NOMO-1 treated with dmso at 0.1 percent for 144 hours (cell line): ENCODE measurements at regions not wholly inside any gene's neighbourhood (a gene's known extent, or its start where the extent isn't known, plus 50 kb on each side); places are given as distances from the start of the nearest gene placed in this dataset.

ENCODE experiments used
- DNase-seq: peaks from one replicate; lab custom pipeline; 2025; ENCODE audit not compliant: unreplicated experiment; lab: John Stamatoyannopoulos, UW

GRCh38 chr1:29838738-29839320, 602.5 kb downstream of the PTPRU start:
- DNase-seq, result no peak

- DNase-seq, result no peak
Observed at GRCh38 chr1:29836651-29837646, 600.6 kb downstream of the PTPRU start.

- no peak for DNase-seq
Observed at GRCh38 chr1:29835874-29836273, 599.6 kb downstream of the PTPRU start.

- no peak for DNase-seq
Observed at GRCh38 chr1:29835406-29835805, 599.1 kb downstream of the PTPRU start.

DNA sequence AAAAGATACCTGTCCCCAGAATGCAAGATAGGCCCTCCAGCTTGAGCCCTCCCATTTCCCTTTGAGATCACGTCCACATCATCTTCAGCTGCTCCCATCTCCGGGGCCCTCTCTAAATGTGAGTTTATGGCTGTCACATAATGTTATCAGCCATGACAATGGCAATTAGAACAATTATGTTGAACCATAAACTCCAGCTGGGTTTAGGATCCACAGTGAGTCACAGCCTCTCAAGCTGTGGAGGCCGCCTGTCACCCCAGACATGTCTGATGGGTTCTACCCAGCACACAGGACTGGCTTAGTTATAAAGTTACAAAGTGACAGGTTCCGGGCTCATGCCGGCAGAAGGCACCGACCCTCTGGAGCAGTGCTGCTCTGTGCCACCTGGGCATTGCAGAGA, 597.3 kb downstream of the PTPRU start:
- no peak for DNase-seq

GRCh38 chr1:29832936-29833335, 596.6 kb downstream of the PTPRU start:
- no peak for DNase-seq

- no peak for DNase-seq
Observed at GRCh38 chr1:29832471-29832870, 596.1 kb downstream of the PTPRU start.

- DNase-seq, result no peak
Observed at GRCh38 chr1:29831500-29832117, 595.3 kb downstream of the PTPRU start.

GRCh38 chr1:29830916-29831315, 594.6 kb downstream of the PTPRU start:
- no peak for DNase-seq

- DNase-seq, result no peak
Observed at GRCh38 chr1:29830383-29830782, 594.1 kb downstream of the PTPRU start.

DNA sequence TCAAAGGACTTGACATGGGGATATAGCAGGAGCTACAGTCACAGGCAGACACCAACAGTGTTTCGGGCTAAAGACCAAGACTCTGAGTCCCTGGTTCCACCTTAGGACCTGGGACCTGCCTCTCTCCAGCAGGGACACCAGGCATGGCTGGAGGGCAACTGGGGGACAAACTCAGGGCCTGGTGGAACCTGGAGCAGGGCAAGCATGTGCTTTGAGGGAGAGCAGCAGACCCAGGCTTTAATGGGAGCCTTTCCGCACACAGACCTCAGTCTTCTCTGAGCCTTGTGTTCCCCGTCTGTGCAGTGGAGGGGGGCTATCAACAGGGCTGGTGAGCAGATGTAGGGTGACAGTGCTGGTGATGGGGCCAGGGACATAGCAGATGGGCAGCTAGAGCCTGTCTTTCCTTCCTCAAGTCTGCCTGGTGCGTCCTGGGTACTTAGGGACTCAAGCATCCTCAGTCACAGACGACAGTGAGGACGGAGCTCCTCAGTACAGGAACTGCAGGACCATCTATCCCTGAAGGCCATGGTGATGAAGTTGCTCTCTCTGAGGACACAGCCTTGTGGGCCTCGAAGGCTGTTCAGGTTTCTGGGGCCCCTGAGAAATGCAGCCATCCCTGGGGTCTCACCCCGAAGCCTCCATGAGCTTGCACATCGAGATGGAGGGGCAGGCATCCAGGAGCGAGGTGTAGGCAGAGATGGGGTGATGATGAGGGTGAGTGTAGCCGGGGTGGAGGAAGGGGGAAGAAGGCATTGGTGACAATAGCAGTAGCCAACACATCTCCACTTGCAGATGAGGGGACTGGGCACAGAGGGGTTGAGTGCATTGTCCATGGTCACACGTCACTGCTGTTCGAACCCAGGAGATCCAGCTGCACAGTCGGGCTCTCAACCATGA, 593.4 kb downstream of the PTPRU start:
- DNase-seq, result no peak

DNA sequence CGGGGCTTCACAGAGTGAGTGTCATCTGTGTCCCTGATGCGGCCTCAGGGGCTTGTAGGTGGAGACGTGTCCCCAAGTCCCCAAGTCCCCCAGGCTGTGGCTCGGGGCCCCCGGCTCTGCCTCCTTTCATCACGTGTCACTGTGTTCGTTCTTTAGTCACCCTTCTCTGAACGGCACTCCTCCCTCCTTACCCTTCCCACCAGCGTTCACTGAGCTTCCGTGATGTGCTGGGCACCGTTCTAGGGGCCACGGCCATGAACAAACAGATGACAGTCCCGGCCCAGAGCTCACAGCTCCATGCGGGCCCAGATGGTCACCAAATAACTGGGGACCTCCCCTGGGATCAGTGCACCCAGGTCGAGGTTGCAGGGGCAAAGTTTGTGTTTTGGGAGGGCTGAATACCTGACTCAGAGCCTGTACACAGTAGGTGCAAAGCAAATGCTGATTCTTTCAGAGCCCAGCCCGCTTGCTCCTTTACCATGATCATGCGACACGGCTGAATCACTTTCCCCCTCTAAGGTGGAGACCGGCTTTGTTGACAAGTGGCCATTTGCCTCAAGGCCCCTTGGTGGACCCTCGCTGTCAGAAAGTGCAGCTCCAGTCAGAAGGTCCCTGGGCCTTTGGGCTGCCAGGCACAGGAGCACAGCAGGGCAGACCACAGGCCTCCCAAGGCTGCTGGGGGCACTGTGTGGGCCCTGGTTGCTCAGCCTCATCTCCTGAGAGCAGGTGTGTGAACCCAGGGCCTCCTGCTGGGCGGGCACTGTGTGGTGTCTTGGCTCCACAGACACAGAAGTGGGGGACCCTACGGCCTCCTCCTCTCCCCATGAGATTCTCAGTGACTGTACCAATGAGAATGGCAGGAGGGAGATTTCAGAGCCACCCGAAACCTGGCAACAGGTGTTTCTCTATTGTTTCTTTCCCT, 592.5 kb downstream of the PTPRU start:
- DNase-seq, result no peak

DNA sequence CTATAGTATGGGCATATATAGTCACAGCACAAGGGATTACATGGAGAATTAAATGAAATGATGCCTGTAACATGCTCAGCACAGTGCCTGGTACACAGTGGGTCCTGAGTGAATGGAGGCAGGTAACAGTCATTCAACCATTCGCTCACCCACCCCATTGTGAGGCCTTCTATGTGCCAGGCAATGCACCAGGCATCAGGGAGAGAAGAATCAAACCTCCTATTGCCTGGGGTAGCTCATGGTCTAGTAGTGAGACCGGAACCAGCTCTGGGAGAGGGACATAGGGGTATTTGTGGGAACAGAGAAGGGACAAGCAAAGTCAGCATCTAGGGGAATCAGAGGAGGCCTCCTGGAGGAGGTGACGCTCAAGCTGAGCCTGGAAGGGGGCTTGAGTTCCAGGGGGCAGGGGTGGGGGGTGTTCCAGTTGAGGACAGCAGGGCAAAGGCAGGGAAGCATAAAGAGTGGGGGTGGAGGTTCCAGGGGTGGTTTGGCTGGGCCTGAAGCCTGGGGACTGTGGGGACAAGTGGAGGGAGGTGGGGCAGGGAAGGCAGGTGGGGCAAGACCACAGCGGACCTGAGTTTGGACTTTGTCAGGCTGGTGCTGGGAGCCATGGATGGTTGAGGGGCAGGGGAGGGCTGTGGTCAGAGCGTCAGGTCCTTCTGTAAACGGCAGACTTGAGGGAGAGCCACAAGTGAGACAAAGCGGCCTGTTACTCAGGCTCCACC, 591.6 kb downstream of the PTPRU start:
- DNase-seq, result no peak

- no peak for DNase-seq
Observed at GRCh38 chr1:29827237-29827750, 591.0 kb downstream of the PTPRU start.

GRCh38 chr1:29826646-29827045, 590.3 kb downstream of the PTPRU start:
- no peak for DNase-seq

- DNase-seq, result no peak
Observed at GRCh38 chr1:29825941-29826415, 589.7 kb downstream of the PTPRU start.

DNA sequence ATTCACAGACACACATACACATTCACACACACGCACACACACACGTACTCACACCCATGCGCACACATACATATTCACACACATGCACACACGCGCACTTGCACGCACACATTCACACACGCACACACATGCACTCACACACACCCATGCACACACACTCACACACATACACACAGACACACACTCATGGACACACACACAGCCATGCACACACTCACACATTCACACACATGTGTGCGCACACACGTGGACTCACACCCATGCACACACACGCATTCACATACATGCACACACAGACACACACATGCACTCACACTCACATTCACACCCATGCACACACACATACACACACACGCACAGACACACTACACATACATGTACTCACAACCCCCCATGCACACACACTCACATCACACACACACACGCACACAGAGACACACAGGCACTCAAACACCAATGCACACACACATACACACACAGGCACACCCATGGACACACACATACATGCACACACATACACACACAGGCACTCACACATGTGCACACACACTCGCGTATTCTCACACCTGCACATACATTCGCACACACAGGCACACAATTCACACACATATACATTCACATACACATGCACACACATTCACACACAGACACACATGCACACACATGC, 589.1 kb downstream of the PTPRU start:
- DNase-seq, result no peak

- no peak for DNase-seq
Observed at GRCh38 chr1:29824511-29825273, 588.4 kb downstream of the PTPRU start.
